ENCODE measurements at regions not wholly inside any gene's neighbourhood (a gene's known extent, or its start where the extent isn't known, plus 50 kb on each side); places are given as distances from the start of the nearest gene placed in this dataset.
A peak's percentile ranks its signal among the peaks of the same experiment; 100 is the strongest.
"Not testable (repeated sequence)": the region's sequence is repeated elsewhere in the genome, so short reads cannot be mapped to it uniquely, and the experiment has no call there.

GRCh38 chr18:59980188-59980637 lies 80.4 kb downstream of the PMAIP1 start:
- H3K27me3 Mint-ChIP-seq (ENCODE audit: insufficient read depth, low read depth): no peaks in the 10 kb centered on the region
- H2AFZ ChIP-seq (replicated peaks): peak overlapping the region; percentile 26
- no peaks in the 10 kb centered on the region for H3K79me2 ChIP-seq (ENCODE audit: low read depth)
- H3K4me2 ChIP-seq: no peak overlapping the region
- H3K4me1 ChIP-seq: no peaks in the 10 kb centered on the region
- no peaks in the 10 kb centered on the region for H3F3A ChIP-seq (ENCODE audit: low read depth)
- H3K27ac Mint-ChIP-seq: no peak overlapping the region
- no peaks in the 10 kb centered on the region for H3K9me3 ChIP-seq (ENCODE audit: low read depth)
- H3K36me3 Mint-ChIP-seq: no peaks in the 10 kb centered on the region
- TF ChIP-seq EZH2 (IDR thresholded peaks at IDR 0.05): no peak
- TF ChIP-seq CTCF (IDR thresholded peaks at IDR 0.05): no peak
- no peak for TF ChIP-seq EZH2phosphoT487 (IDR thresholded peaks at IDR 0.05)
- no peak overlapping the region for H3K27ac ChIP-seq
- H3K4me3 ChIP-seq: no peak overlapping the region
- no peak for DNase-seq (ENCODE audit: low spot score)
- H3K4me1 Mint-ChIP-seq: peaks cover 9% of the 10 kb centered on the region
- no peaks in the 10 kb centered on the region for H3K9me3 Mint-ChIP-seq
- no peaks in the 10 kb centered on the region for H3K27me3 ChIP-seq
- H3K4me3 Mint-ChIP-seq: no peak overlapping the region
- no peak overlapping the region for H3K9ac ChIP-seq
- H4K20me1 ChIP-seq (ENCODE audit: low read depth): no peaks in the 10 kb centered on the region
- H3K36me3 ChIP-seq: no peaks in the 10 kb centered on the region

- no peaks in the 10 kb centered on the region for H3K79me2 ChIP-seq (ENCODE audit: low read depth)
- H3F3A ChIP-seq (ENCODE audit: low read depth): no peaks in the 10 kb centered on the region
- no peaks in the 10 kb centered on the region for H3K27me3 ChIP-seq
- Mint-ChIP-seq H3K9me3 (no peaks in the 10 kb centered on the region), H3K27ac (no peak overlapping the region), H3K27me3 (ENCODE audit: insufficient read depth, low read depth) (no peaks in the 10 kb centered on the region), H3K4me3 (no peak overlapping the region), H3K36me3 (no peaks in the 10 kb centered on the region), H3K4me1 (no peaks in the 10 kb centered on the region)
- H3K9ac ChIP-seq: no peak overlapping the region
- no peaks in the 10 kb centered on the region for H3K9me3 ChIP-seq (ENCODE audit: low read depth)
- H3K4me1 ChIP-seq: no peaks in the 10 kb centered on the region
- no peak for DNase-seq (ENCODE audit: low spot score)
- H3K27ac ChIP-seq: no peak overlapping the region
- H2AFZ ChIP-seq (replicated peaks): no peak overlapping the region
- TF ChIP-seq CTCF (IDR thresholded peaks at IDR 0.05): no peak
- no peak for TF ChIP-seq EZH2phosphoT487 (IDR thresholded peaks at IDR 0.05)
- no peak for TF ChIP-seq EZH2 (IDR thresholded peaks at IDR 0.05)
- no peaks in the 10 kb centered on the region for H3K36me3 ChIP-seq
- H4K20me1 ChIP-seq (ENCODE audit: low read depth): no peaks in the 10 kb centered on the region
- H3K4me2 ChIP-seq: no peak overlapping the region
- H3K4me3 ChIP-seq: no peak overlapping the region
These were observed 72.2 kb downstream of the PMAIP1 start for GRCh38 chr18:59971871-59972428.

- H3K27me3 ChIP-seq; H3K9ac ChIP-seq; H3K9me3 ChIP-seq (ENCODE audit: low read depth); H3K4me1 ChIP-seq; H4K20me1 ChIP-seq (ENCODE audit: low read depth); H3K4me1 Mint-ChIP-seq; H3F3A ChIP-seq (ENCODE audit: low read depth); H3K4me3 ChIP-seq; H2AFZ ChIP-seq (replicated peaks); H3K4me3 Mint-ChIP-seq; H3K27me3 Mint-ChIP-seq (ENCODE audit: insufficient read depth, low read depth); H3K27ac ChIP-seq; H3K27ac Mint-ChIP-seq; H3K36me3 Mint-ChIP-seq; H3K4me2 ChIP-seq; H3K79me2 ChIP-seq (ENCODE audit: low read depth); H3K36me3 ChIP-seq; H3K9me3 Mint-ChIP-seq; DNase-seq (ENCODE audit: low spot score): not testable (repeated sequence)
These were observed 71.3 kb downstream of the PMAIP1 start for GRCh38 chr18:59971144-59971543.

GRCh38 chr18:59969477-59970028 lies 69.8 kb downstream of the PMAIP1 start:
- not testable (repeated sequence) for H4K20me1 ChIP-seq (ENCODE audit: low read depth); H3F3A ChIP-seq (ENCODE audit: low read depth); H3K4me3 Mint-ChIP-seq; H3K27me3 ChIP-seq; DNase-seq (ENCODE audit: low spot score); H3K27me3 Mint-ChIP-seq (ENCODE audit: insufficient read depth, low read depth); H3K4me1 Mint-ChIP-seq; H3K4me3 ChIP-seq; H2AFZ ChIP-seq (replicated peaks); H3K27ac ChIP-seq; H3K4me1 ChIP-seq; H3K9me3 ChIP-seq (ENCODE audit: low read depth); H3K9ac ChIP-seq; H3K36me3 ChIP-seq; H3K9me3 Mint-ChIP-seq; H3K79me2 ChIP-seq (ENCODE audit: low read depth); H3K27ac Mint-ChIP-seq; H3K4me2 ChIP-seq; H3K36me3 Mint-ChIP-seq
